ENCODE measurements at regions not wholly inside any gene's neighbourhood (a gene's known extent, or its start where the extent isn't known, plus 50 kb on each side); places are given as distances from the start of the nearest gene placed in this dataset.

- TF ChIP-seq EZH2 (IDR thresholded peaks at IDR 0.05; ENCODE audit: borderline replicate concordance, low read depth, low read length, severe bottlenecking) (no peak), CTCF (IDR thresholded peaks at IDR 0.05; ENCODE audit: extremely low read depth in 1 of 2, insufficient read depth in 1 of 2, low read depth in 1 of 2, low read length in 2 of 2) (no peak), MAX (IDR thresholded peaks at IDR 0.05; ENCODE audit: insufficient read depth, insufficient read length) (no peak), GATA2 (IDR thresholded peaks at IDR 0.05; ENCODE audit: insufficient read depth, insufficient read length, low read depth, low read length) (no peak), FOS (IDR thresholded peaks at IDR 0.05; ENCODE audit: borderline replicate concordance, insufficient read depth, low read length) (no peak), POLR2A (IDR thresholded peaks at IDR 0.05; ENCODE audit: low read depth, low read length) (no peak), POLR2AphosphoS5 (IDR thresholded peaks at IDR 0.05; ENCODE audit: insufficient read depth, low read depth, low read length) (no peak), MYC (IDR thresholded peaks at IDR 0.05; ENCODE audit: low read depth, low read length) (no peak), JUN (IDR thresholded peaks at IDR 0.05; ENCODE audit: borderline replicate concordance, insufficient read depth, insufficient read length, low read depth) (no peak)
Observed at GRCh38 chr14:71595441-71595840, 336.8 kb upstream of the RGS6 start.
